GM12878 (cell line): ENCODE measurements at regions not wholly inside any gene's neighbourhood (a gene's known extent, or its start where the extent isn't known, plus 50 kb on each side); places are given as distances from the start of the nearest gene placed in this dataset.

Experiments used
- ATAC-seq: fragments of 200-7000 bp; cut with Tn5 transposase; 3 replicates; pipeline ENCODE4 v1.9.1; 2020; ENCODE audit warnings: mild to moderate bottlenecking, moderate library complexity
- BruUV-seq: library from RNA; stranded (reverse); fragments of 400-500 nt; replicated peaks from 2 replicates; lab custom pipeline; 2021; lab: Mats Ljungman, UMichigan
- CTCF ChIA-PET: fragments of 300-600 bp; sonication (Branson Sonifier 250); formaldehyde crosslinking; extraction: SDS; loops from one replicate; lab custom pipeline; 2021; ENCODE audit warnings: inconsistent platforms; lab: Yijun Ruan, JAX
- POLR2A ChIA-PET: fragments of 350-600 bp; formaldehyde crosslinking; extraction: SDS; loops from one replicate; lab custom pipeline; 2021; ENCODE audit warnings: inconsistent platforms; lab: Charles Lee
- RAD21 ChIA-PET: fragments of 300-600 bp; sonication (Branson Sonifier 250); formaldehyde crosslinking; loops from one replicate; lab custom pipeline; 2023; ENCODE audit warnings: antibody characterized with exemption; ENCODE audit not compliant: unreplicated experiment; lab: Charles Lee
- SMC1A ChIA-PET: fragments of 300-600 bp; sonication (Branson Sonifier 250); formaldehyde crosslinking; loops from one replicate; lab custom pipeline; 2023; ENCODE audit not compliant: unreplicated experiment, uncharacterized antibody; lab: Charles Lee
- DNase-seq: peaks from one replicate; pipeline ENCODE4 v3.0.0-alpha.2; 2011; ENCODE audit warnings: low read depth, low spot score
- FAIRE-seq: peaks from 3 replicates; lab custom pipeline; 2011; peaks lifted over from hg19 to GRCh38; lab: Jason Lieb, UNC
- H2AFZ ChIP-seq: 2 replicates; pipeline ENCODE4 v1.6.0; 2011; ENCODE audit warnings: low read depth, low read length, control low read depth; ENCODE audit not compliant: control insufficient read depth
- H3K27ac ChIP-seq: 2 replicates; pipeline ENCODE4 v1.5.1; 2011; ENCODE audit warnings: control low read depth; ENCODE audit not compliant: control insufficient read depth, insufficient read depth
- H3K27me3 ChIP-seq, 2 experiments: replicated peaks in 1 of 2; 2 replicates each; pipeline versions ENCODE4 v1.6.0 to v1.6.1; 2011; ENCODE audit warnings: low read length in 1 of 2; ENCODE audit not compliant: control insufficient read depth in 2 of 2, insufficient read depth in 2 of 2
- H3K36me3 ChIP-seq, 2 experiments: 2 replicates each; pipeline ENCODE4 v1.5.1; 2011; ENCODE audit warnings: low read length in 1 of 2; ENCODE audit not compliant: control insufficient read depth in 2 of 2, insufficient read depth in 2 of 2
- H3K4me1 ChIP-seq: 2 replicates; pipeline ENCODE4 v1.6.1; 2011; ENCODE audit warnings: mild to moderate bottlenecking, low read length, moderate library complexity, mixed read lengths; ENCODE audit not compliant: control insufficient read depth, insufficient read depth
- H3K4me2 ChIP-seq: 2 replicates; pipeline ENCODE4 v1.6.0; 2011; ENCODE audit warnings: control low read depth; ENCODE audit not compliant: control insufficient read depth, insufficient read depth
- H3K4me3 ChIP-seq: fragments of 200-600 bp; sonication (generic); 2 replicates; pipeline ENCODE4 v1.5.1; 2016
- H3K79me2 ChIP-seq: 2 replicates; pipeline ENCODE4 v1.6.0; 2011; ENCODE audit warnings: low read length; ENCODE audit not compliant: control insufficient read depth, insufficient read depth
- H3K9ac ChIP-seq: 2 replicates; pipeline ENCODE4 v1.8.0; 2011; ENCODE audit warnings: low read length, control low read depth, mixed read lengths; ENCODE audit not compliant: control insufficient read depth, insufficient read depth
- H3K9me3 ChIP-seq: replicated peaks from 3 replicates; pipeline ENCODE4 v1.5.1; 2011; ENCODE audit warnings: mild to moderate bottlenecking, low read length; ENCODE audit not compliant: control insufficient read depth, insufficient read depth
- H4K20me1 ChIP-seq: 2 replicates; pipeline ENCODE4 v1.6.0; 2011; ENCODE audit not compliant: control insufficient read depth, insufficient read depth
- ATF7 ChIP-seq: fragments of 450-650 bp; IDR thresholded peaks from 2 replicates; pipeline ENCODE4 v1.6.1; 2016; ENCODE audit warnings: low read depth, mild to moderate bottlenecking
- BACH1 ChIP-seq: fragments of 450-650 bp; IDR thresholded peaks from 2 replicates; pipeline ENCODE4 v1.6.1; 2017; ENCODE audit warnings: mild to moderate bottlenecking, borderline replicate concordance
- BCL11A ChIP-seq: IDR thresholded peaks from 2 replicates; pipeline ENCODE4 v1.6.1; 2011; ENCODE audit warnings: low read depth, low read length
- BRCA1 ChIP-seq: IDR thresholded peaks from 2 replicates; pipeline ENCODE4 v1.6.1; 2011; ENCODE audit warnings: low read depth, low read length, improper control_type of control experiment
- CBX3 ChIP-seq: fragments of 200-600 bp; sonication (generic); IDR thresholded peaks from 2 replicates; pipeline ENCODE4 v1.6.1; 2016; ENCODE audit warnings: low read depth, borderline replicate concordance
- CHD1 ChIP-seq: IDR thresholded peaks from 2 replicates; pipeline ENCODE4 v1.6.1; 2012; ENCODE audit warnings: low read depth, low read length, improper control_type of control experiment
- DPF2 ChIP-seq: fragments of 450-650 bp; IDR thresholded peaks from 2 replicates; pipeline ENCODE4 v1.6.1; 2017; ENCODE audit warnings: mild to moderate bottlenecking
- GABPA ChIP-seq: IDR thresholded peaks from 2 replicates; pipeline ENCODE4 v1.6.1; 2014; ENCODE audit warnings: antibody characterized with exemption, low read depth, mild to moderate bottlenecking, inconsistent platforms
- KLF5 ChIP-seq: fragments of 450-650 bp; IDR thresholded peaks from 2 replicates; pipeline ENCODE4 v1.6.1; 2014; ENCODE audit warnings: mild to moderate bottlenecking; ENCODE audit not compliant: partially characterized antibody
- PAX8 ChIP-seq: fragments of 450-650 bp; IDR thresholded peaks from 2 replicates; pipeline ENCODE4 v1.6.1; 2017; ENCODE audit warnings: mild to moderate bottlenecking, moderate library complexity
- RBBP5 ChIP-seq: fragments of 200-600 bp; sonication (generic); conservative IDR thresholded peaks from 2 replicates; pipeline ENCODE4 v1.6.1; 2016
- SMAD1 ChIP-seq: fragments of 450-650 bp; IDR thresholded peaks from 2 replicates; pipeline ENCODE4 v1.6.1; 2018; ENCODE audit warnings: mild to moderate bottlenecking, low read depth; ENCODE audit not compliant: partially characterized antibody
- SP1 ChIP-seq: IDR thresholded peaks from one replicate; pipeline ENCODE4 v1.6.1; 2011; ENCODE audit warnings: low read depth, low read length
- TBL1XR1 ChIP-seq: IDR thresholded peaks from 2 replicates; pipeline ENCODE4 v1.6.1; 2012; ENCODE audit warnings: low read depth, low read length, improper control_type of control experiment
- YBX1 ChIP-seq: fragments of 450-650 bp; IDR thresholded peaks from 2 replicates; pipeline ENCODE4 v1.6.1; 2016; ENCODE audit warnings: antibody characterized with exemption
- WGBS: methylation state at CpG from one replicate; pipeline ENCODE4 v1.1.6; 2016; ENCODE audit warnings: low lambda C conversion rate; ENCODE audit not compliant: insufficient replicate concordance, insufficient coverage; ENCODE audit errors: missing lambda C conversion rate; 5-methylcytosine and 5-hydroxymethylcytosine counted together
- in situ Hi-C: fragments of 300-500 bp; cut with MboI; formaldehyde crosslinking; loops from 9 replicates; pipeline ENCODE4 v1.14.3; 2018; ENCODE audit warnings: mixed read lengths
- intact Hi-C: fragments of 100-400 bp; cut with micrococcal nuclease; formaldehyde crosslinking; loops from one replicate; pipeline ENCODE4 v1.14.2; 2022; ENCODE audit not compliant: unreplicated experiment
- TF ChIP-seq, protein P1 (sequence below): fragments of 150-350 bp; IDR thresholded peaks from 2 replicates; pipeline ENCODE4 v1.6.1; 2014; ENCODE audit warnings: mild to moderate bottlenecking, low read depth, low read length
- TF ChIP-seq, protein P2 (sequence below): fragments of 450-650 bp; formaldehyde crosslinking; IDR thresholded peaks from 2 replicates; pipeline ENCODE4 v1.4.0; 2020; ENCODE audit warnings: mild to moderate bottlenecking, moderate library complexity
- TF ChIP-seq, protein P3 (sequence below): fragments of 450-650 bp; conservative IDR thresholded peaks from 2 replicates; pipeline ENCODE4 v1.6.1; 2017; ENCODE audit warnings: mild to moderate bottlenecking, moderate library complexity
- TF ChIP-seq, protein P4 (sequence below): fragments of 450-650 bp; IDR thresholded peaks from 2 replicates; pipeline ENCODE4 v1.6.1; 2017; ENCODE audit warnings: mild to moderate bottlenecking, low read depth, inconsistent platforms; ENCODE audit not compliant: poor library complexity, severe bottlenecking

DNA sequence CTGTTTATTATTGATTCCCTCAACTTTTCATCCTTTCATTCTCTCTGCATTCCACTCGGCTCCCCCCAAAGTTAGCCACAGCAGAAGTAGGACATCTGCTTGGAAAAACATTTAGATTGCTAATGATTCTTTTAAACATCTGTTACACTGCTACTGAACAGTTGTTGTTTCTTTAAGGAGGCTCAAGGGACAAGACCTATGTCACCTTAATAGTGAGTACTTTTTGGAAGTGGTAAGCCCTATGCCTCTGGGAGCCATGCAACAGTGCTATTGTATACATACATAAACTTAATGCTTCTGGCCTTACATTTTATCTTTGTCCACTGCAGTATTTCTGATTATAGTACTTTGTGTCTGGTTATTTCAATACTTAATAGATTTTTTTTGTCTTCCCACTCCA, 628.2 kb upstream of the FOXG1 start:
- FAIRE-seq: no peak
- no TSS peak for BruUV-seq
- ChIA-PET POLR2A (no interaction called here), RAD21 (no interaction called here), SMC1A (no interaction called here), CTCF (interaction anchor here (0.6 kb wide), 1 partner anchor 284 kb away, joined by 3 read pairs; no protein-coding TSS in a partner anchor)
- no peak overlapping the region for H2AFZ ChIP-seq
- H3K27me3 ChIP-seq: no peaks in the 10 kb centered on the region
- H3K4me1 ChIP-seq: no peaks in the 10 kb centered on the region
- no peaks in the 10 kb centered on the region for H3K36me3 ChIP-seq
- ATAC-seq: no peak
- WGBS: 0% methylated on average over 1 of the region's 1 CpG
- H3K27ac ChIP-seq: no peak overlapping the region
- H3K9ac ChIP-seq: no peak overlapping the region
- no peaks in the 10 kb centered on the region for H4K20me1 ChIP-seq
- in situ Hi-C loops: no loop called here
- H3K9me3 ChIP-seq: no peaks in the 10 kb centered on the region
- H3K4me3 ChIP-seq: no peak overlapping the region
- DNase-seq: no peak
- no peak overlapping the region for H3K4me2 ChIP-seq
- H3K79me2 ChIP-seq: no peaks in the 10 kb centered on the region
- intact Hi-C loops: no loop called here
- TF ChIP-seq KLF5: no peak
- TF ChIP-seq, protein P1, sequence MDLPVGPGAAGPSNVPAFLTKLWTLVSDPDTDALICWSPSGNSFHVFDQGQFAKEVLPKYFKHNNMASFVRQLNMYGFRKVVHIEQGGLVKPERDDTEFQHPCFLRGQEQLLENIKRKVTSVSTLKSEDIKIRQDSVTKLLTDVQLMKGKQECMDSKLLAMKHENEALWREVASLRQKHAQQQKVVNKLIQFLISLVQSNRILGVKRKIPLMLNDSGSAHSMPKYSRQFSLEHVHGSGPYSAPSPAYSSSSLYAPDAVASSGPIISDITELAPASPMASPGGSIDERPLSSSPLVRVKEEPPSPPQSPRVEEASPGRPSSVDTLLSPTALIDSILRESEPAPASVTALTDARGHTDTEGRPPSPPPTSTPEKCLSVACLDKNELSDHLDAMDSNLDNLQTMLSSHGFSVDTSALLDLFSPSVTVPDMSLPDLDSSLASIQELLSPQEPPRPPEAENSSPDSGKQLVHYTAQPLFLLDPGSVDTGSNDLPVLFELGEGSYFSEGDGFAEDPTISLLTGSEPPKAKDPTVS: no peak
- no peak for TF ChIP-seq GABPA
- TF ChIP-seq DPF2: no peak
- no peak for TF ChIP-seq PAX8
- TF ChIP-seq, protein P2, sequence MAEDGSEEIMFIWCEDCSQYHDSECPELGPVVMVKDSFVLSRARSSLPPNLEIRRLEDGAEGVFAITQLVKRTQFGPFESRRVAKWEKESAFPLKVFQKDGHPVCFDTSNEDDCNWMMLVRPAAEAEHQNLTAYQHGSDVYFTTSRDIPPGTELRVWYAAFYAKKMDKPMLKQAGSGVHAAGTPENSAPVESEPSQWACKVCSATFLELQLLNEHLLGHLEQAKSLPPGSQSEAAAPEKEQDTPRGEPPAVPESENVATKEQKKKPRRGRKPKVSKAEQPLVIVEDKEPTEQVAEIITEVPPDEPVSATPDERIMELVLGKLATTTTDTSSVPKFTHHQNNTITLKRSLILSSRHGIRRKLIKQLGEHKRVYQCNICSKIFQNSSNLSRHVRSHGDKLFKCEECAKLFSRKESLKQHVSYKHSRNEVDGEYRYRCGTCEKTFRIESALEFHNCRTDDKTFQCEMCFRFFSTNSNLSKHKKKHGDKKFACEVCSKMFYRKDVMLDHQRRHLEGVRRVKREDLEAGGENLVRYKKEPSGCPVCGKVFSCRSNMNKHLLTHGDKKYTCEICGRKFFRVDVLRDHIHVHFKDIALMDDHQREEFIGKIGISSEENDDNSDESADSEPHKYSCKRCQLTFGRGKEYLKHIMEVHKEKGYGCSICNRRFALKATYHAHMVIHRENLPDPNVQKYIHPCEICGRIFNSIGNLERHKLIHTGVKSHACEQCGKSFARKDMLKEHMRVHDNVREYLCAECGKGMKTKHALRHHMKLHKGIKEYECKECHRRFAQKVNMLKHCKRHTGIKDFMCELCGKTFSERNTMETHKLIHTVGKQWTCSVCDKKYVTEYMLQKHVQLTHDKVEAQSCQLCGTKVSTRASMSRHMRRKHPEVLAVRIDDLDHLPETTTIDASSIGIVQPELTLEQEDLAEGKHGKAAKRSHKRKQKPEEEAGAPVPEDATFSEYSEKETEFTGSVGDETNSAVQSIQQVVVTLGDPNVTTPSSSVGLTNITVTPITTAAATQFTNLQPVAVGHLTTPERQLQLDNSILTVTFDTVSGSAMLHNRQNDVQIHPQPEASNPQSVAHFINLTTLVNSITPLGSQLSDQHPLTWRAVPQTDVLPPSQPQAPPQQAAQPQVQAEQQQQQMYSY: no peak
- TF ChIP-seq, protein P3, sequence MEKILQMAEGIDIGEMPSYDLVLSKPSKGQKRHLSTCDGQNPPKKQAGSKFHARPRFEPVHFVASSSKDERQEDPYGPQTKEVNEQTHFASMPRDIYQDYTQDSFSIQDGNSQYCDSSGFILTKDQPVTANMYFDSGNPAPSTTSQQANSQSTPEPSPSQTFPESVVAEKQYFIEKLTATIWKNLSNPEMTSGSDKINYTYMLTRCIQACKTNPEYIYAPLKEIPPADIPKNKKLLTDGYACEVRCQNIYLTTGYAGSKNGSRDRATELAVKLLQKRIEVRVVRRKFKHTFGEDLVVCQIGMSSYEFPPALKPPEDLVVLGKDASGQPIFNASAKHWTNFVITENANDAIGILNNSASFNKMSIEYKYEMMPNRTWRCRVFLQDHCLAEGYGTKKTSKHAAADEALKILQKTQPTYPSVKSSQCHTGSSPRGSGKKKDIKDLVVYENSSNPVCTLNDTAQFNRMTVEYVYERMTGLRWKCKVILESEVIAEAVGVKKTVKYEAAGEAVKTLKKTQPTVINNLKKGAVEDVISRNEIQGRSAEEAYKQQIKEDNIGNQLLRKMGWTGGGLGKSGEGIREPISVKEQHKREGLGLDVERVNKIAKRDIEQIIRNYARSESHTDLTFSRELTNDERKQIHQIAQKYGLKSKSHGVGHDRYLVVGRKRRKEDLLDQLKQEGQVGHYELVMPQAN: no peak
- TF ChIP-seq, protein P4, sequence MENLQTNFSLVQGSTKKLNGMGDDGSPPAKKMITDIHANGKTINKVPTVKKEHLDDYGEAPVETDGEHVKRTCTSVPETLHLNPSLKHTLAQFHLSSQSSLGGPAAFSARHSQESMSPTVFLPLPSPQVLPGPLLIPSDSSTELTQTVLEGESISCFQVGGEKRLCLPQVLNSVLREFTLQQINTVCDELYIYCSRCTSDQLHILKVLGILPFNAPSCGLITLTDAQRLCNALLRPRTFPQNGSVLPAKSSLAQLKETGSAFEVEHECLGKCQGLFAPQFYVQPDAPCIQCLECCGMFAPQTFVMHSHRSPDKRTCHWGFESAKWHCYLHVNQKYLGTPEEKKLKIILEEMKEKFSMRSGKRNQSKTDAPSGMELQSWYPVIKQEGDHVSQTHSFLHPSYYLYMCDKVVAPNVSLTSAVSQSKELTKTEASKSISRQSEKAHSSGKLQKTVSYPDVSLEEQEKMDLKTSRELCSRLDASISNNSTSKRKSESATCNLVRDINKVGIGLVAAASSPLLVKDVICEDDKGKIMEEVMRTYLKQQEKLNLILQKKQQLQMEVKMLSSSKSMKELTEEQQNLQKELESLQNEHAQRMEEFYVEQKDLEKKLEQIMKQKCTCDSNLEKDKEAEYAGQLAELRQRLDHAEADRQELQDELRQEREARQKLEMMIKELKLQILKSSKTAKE: no peak
- no peak for TF ChIP-seq CBX3
- no peak for TF ChIP-seq CHD1
- TF ChIP-seq BRCA1: no peak
- no peak for TF ChIP-seq SMAD1
- no peak for TF ChIP-seq ATF7
- no peak for TF ChIP-seq RBBP5
- no peak for TF ChIP-seq TBL1XR1
- TF ChIP-seq BCL11A: no peak
- TF ChIP-seq SP1: no peak
- no peak for TF ChIP-seq YBX1
- no peak for TF ChIP-seq BACH1
